Thyroid gland (tissue), 4 donors: ENCODE measurements at regions not wholly inside any gene's neighbourhood (a gene's known extent, or its start where the extent isn't known, plus 50 kb on each side); places are given as distances from the start of the nearest gene placed in this dataset.

Source experiments
- CTCF ChIP-seq, 6 experiments: fragments of 200-600 bp in 3 of 6; fragments of 450-650 bp in 3 of 6; sonication (generic) in 3 of 6; IDR thresholded peaks; one replicate each; pipeline ENCODE4 v1.5.1; 2016 to 2019; ENCODE audit warnings: antibody characterized with exemption in 6 of 6, mild to moderate bottlenecking in 2 of 6, inconsistent platforms in 1 of 6, moderate library complexity in 1 of 6
- POLR2A ChIP-seq, 2 donors: fragments of 450-650 bp; IDR thresholded peaks; one replicate each; pipeline ENCODE4 v1.6.1; 2017; ENCODE audit warnings: antibody characterized with exemption in 2 of 2, mild to moderate bottlenecking in 2 of 2, moderate library complexity in 1 of 2

- no peak for TF ChIP-seq CTCF (IDR thresholded peaks at IDR 0.05)
- no peak for TF ChIP-seq POLR2A (IDR thresholded peaks at IDR 0.05)
These were observed 256.2 kb upstream of the IL12A start for GRCh38 chr3:159732172-159733111.
